ENCODE measurements at regions not wholly inside any gene's neighbourhood (a gene's known extent, or its start where the extent isn't known, plus 50 kb on each side); places are given as distances from the start of the nearest gene placed in this dataset.
"Not testable (repeated sequence)": the region's sequence is repeated elsewhere in the genome, so short reads cannot be mapped to it uniquely, and the experiment has no call there.

- Histone ChIP-seq H3K79me2 (ENCODE audit: control insufficient read depth, insufficient read depth, low read length, unreplicated experiment) (no peaks in the 10 kb centered on the region), H3K36me3 (ENCODE audit: insufficient read depth, low read length) (no peaks in the 10 kb centered on the region; the same call in 1 of the 2 replicates), H3K27me3 (ENCODE audit: insufficient read depth, low read length) (no peaks in the 10 kb centered on the region), H3K4me1 (ENCODE audit: control insufficient read depth, insufficient read depth, low read length, unreplicated experiment) (peaks cover 41% of the 10 kb centered on the region), H3K27ac (ENCODE audit: low read depth, low read length) (peak overlapping the region; percentile 74), H3K4me3 (ENCODE audit: low read depth, low read length) (no peak overlapping the region), H2AFZ (ENCODE audit: low read length, unreplicated experiment) (no peak overlapping the region)
These were observed 198.1 kb downstream of the SYK start for GRCh38 chr9:90999425-91000397.

DNA sequence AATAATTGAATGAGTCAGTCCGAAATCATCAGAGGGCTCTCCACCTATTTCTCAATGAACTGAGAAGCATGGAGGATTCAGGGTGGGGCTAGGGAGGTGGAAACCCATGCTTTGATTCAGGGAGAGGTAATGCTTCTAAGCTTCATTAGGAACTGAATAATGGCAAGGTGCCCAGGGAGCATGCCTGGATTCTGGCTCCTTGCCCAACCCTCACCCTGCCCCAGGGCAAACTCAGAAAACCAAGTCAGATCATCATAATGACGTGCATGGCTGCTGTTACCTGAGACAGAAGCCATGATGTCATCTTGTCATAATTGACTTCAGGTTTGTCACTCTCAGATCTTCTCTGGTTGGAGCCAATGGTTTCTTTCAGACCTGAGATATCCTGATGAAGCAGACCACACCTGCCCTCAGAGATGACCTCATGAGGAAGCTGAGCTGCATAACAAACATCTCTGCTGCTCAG lies 199.6 kb downstream of the SYK start:
- H3K27me3 ChIP-seq (ENCODE audit: insufficient read depth, low read length) = no peaks in the 10 kb centered on the region
- H3K4me1 ChIP-seq (ENCODE audit: control insufficient read depth, insufficient read depth, low read length, unreplicated experiment) = peaks cover 41% of the 10 kb centered on the region
- H2AFZ ChIP-seq (ENCODE audit: low read length, unreplicated experiment) = no peak overlapping the region
- no peak overlapping the region for H3K4me3 ChIP-seq (ENCODE audit: low read depth, low read length)
- peak overlapping the region; percentile 74 for H3K27ac ChIP-seq (ENCODE audit: low read depth, low read length)
- H3K36me3 ChIP-seq (ENCODE audit: insufficient read depth, low read length) = no peaks in the 10 kb centered on the region; the same call in 1 of the 2 replicates
- H3K79me2 ChIP-seq (ENCODE audit: control insufficient read depth, insufficient read depth, low read length, unreplicated experiment) = no peaks in the 10 kb centered on the region

- Histone ChIP-seq H3K27ac (ENCODE audit: low read depth, low read length) (no peak overlapping the region), H3K4me1 (ENCODE audit: control insufficient read depth, insufficient read depth, low read length, unreplicated experiment) (peaks cover 21% of the 10 kb centered on the region), H3K4me3 (ENCODE audit: low read depth, low read length) (no peak overlapping the region), H3K79me2 (ENCODE audit: control insufficient read depth, insufficient read depth, low read length, unreplicated experiment) (no peaks in the 10 kb centered on the region), H3K36me3 (ENCODE audit: insufficient read depth, low read length) (no peaks in the 10 kb centered on the region; the same call in 1 of the 2 replicates), H2AFZ (ENCODE audit: low read length, unreplicated experiment) (no peak overlapping the region), H3K27me3 (ENCODE audit: insufficient read depth, low read length) (no peaks in the 10 kb centered on the region)
These were observed 202.9 kb downstream of the SYK start for GRCh38 chr9:91004484-91004883.

DNA sequence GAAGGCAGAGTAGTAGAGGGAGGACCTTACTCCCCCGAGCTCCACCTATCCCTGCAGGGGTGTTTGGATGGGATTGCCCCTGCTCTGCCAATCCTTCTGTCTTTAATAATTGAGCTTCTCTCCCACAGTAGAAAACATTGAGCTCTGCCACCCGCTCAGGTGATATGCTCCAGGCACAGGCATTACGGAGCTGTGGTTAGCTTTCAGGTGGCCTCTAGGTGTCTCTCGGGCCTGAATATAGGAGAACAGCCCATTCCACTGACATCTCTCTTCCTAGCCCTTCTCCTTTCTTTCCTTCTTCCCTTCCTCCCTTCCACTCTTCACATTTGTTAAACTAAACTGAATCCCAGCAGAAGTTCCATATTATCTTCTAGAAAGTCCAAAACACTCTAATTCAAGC lies 203.4 kb downstream of the SYK start:
- H3K36me3 ChIP-seq (ENCODE audit: insufficient read depth, low read length) = no peaks in the 10 kb centered on the region; the same call in 1 of the 2 replicates
- H3K27me3 ChIP-seq (ENCODE audit: insufficient read depth, low read length) = no peaks in the 10 kb centered on the region
- H2AFZ ChIP-seq (ENCODE audit: low read length, unreplicated experiment) = no peak overlapping the region
- H3K79me2 ChIP-seq (ENCODE audit: control insufficient read depth, insufficient read depth, low read length, unreplicated experiment) = no peaks in the 10 kb centered on the region
- peaks cover 16% of the 10 kb centered on the region for H3K4me1 ChIP-seq (ENCODE audit: control insufficient read depth, insufficient read depth, low read length, unreplicated experiment)
- no peak overlapping the region for H3K27ac ChIP-seq (ENCODE audit: low read depth, low read length)
- H3K4me3 ChIP-seq (ENCODE audit: low read depth, low read length) = no peak overlapping the region

- no peaks in the 10 kb centered on the region for H3K79me2 ChIP-seq (ENCODE audit: control insufficient read depth, insufficient read depth, low read length, unreplicated experiment)
- no peaks in the 10 kb centered on the region for H3K27me3 ChIP-seq (ENCODE audit: insufficient read depth, low read length)
- H3K36me3 ChIP-seq (ENCODE audit: insufficient read depth, low read length) = no peaks in the 10 kb centered on the region; the same call in 1 of the 2 replicates
- H3K27ac ChIP-seq (ENCODE audit: low read depth, low read length) = no peak overlapping the region
- no peak overlapping the region for H2AFZ ChIP-seq (ENCODE audit: low read length, unreplicated experiment)
- H3K4me3 ChIP-seq (ENCODE audit: low read depth, low read length) = no peak overlapping the region
- H3K4me1 ChIP-seq (ENCODE audit: control insufficient read depth, insufficient read depth, low read length, unreplicated experiment) = peaks cover 6% of the 10 kb centered on the region
These were observed 204.4 kb downstream of the SYK start for GRCh38 chr9:91006046-91006445.

DNA sequence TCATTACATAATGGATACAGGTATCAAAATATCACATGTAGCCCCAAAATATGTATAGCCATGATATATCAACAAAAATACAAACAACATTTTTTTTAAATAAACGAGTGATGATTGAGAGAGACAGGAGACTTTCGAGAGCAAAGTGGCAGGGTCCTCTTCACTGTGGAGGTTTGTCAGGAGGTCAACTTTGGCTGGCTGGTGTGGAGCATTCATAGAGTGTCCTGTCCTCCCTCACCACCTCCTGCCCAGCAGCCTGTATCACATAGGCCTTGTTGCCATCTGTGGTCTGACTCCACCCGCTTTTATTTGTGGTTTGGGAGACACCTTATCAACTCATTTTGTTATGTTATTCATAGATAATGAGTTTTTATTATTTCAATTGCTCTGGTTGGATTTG lies 206.9 kb downstream of the SYK start:
- Histone ChIP-seq H2AFZ (ENCODE audit: low read length, unreplicated experiment) (no peak overlapping the region), H3K4me3 (ENCODE audit: low read depth, low read length) (no peak overlapping the region), H3K27ac (ENCODE audit: low read depth, low read length) (no peak overlapping the region), H3K4me1 (ENCODE audit: control insufficient read depth, insufficient read depth, low read length, unreplicated experiment) (peaks cover 9% of the 10 kb centered on the region), H3K36me3 (ENCODE audit: insufficient read depth, low read length) (no peaks in the 10 kb centered on the region), H3K79me2 (ENCODE audit: control insufficient read depth, insufficient read depth, low read length, unreplicated experiment) (no peaks in the 10 kb centered on the region), H3K27me3 (ENCODE audit: insufficient read depth, low read length) (no peaks in the 10 kb centered on the region)

GRCh38 chr9:91011891-91012290 lies 210.3 kb downstream of the SYK start:
- Histone ChIP-seq H3K79me2 (ENCODE audit: control insufficient read depth, insufficient read depth, low read length, unreplicated experiment) (no peaks in the 10 kb centered on the region), H3K27ac (ENCODE audit: low read depth, low read length) (0 out of 2 replicates have a peak overlapping the region, but pooled peaks have one; percentile 27), H3K36me3 (ENCODE audit: insufficient read depth, low read length) (no peaks in the 10 kb centered on the region), H3K4me1 (ENCODE audit: control insufficient read depth, insufficient read depth, low read length, unreplicated experiment) (peaks cover 9% of the 10 kb centered on the region), H3K4me3 (ENCODE audit: low read depth, low read length) (no peak overlapping the region), H3K27me3 (ENCODE audit: insufficient read depth, low read length) (no peaks in the 10 kb centered on the region), H2AFZ (ENCODE audit: low read length, unreplicated experiment) (no peak overlapping the region)

- Histone ChIP-seq H3K79me2 (ENCODE audit: control insufficient read depth, insufficient read depth, low read length, unreplicated experiment) (no peaks in the 10 kb centered on the region), H3K27me3 (ENCODE audit: insufficient read depth, low read length) (no peaks in the 10 kb centered on the region), H3K36me3 (ENCODE audit: insufficient read depth, low read length) (no peaks in the 10 kb centered on the region), H2AFZ (ENCODE audit: low read length, unreplicated experiment) (no peak overlapping the region), H3K27ac (ENCODE audit: low read depth, low read length) (no peak overlapping the region), H3K4me1 (ENCODE audit: control insufficient read depth, insufficient read depth, low read length, unreplicated experiment) (peaks cover 9% of the 10 kb centered on the region), H3K4me3 (ENCODE audit: low read depth, low read length) (no peak overlapping the region)
These were observed 211.6 kb downstream of the SYK start for GRCh38 chr9:91012933-91013841.

DNA sequence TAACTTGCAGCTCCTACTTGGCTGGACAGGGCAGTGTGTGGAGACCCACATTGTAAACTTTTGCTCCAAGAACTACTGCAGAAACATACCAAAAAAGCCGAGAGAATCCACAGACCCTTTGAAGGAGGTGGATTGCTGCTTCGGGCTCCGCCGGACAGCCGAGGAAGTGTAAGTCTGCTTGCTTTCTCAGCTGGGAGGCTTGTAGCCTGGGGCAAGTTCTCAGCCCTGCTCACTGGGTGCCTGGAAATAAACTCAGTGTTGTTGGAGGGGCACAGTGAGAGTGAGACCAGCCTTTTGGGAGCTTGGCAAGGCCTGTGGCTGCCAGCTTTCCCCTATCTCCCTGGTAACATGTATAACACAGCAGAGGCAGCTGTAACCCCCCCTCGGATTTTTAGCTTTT lies 215.6 kb downstream of the SYK start:
- no peaks in the 10 kb centered on the region for H3K79me2 ChIP-seq (ENCODE audit: control insufficient read depth, insufficient read depth, low read length, unreplicated experiment)
- no peak overlapping the region for H2AFZ ChIP-seq (ENCODE audit: low read length, unreplicated experiment)

GRCh38 chr9:91019871-91020270 lies 218.3 kb downstream of the SYK start:
- H3K36me3 ChIP-seq (ENCODE audit: insufficient read depth, low read length); H3K79me2 ChIP-seq (ENCODE audit: control insufficient read depth, insufficient read depth, low read length, unreplicated experiment); H3K4me1 ChIP-seq (ENCODE audit: control insufficient read depth, insufficient read depth, low read length, unreplicated experiment); H3K27ac ChIP-seq (ENCODE audit: low read depth, low read length); H2AFZ ChIP-seq (ENCODE audit: low read length, unreplicated experiment); H3K4me3 ChIP-seq (ENCODE audit: low read depth, low read length); H3K27me3 ChIP-seq (ENCODE audit: insufficient read depth, low read length): not testable (repeated sequence)

More for the DNA sequence above, 215.6 kb downstream of the SYK start:
- peaks cover 3% of the 10 kb centered on the region for H3K4me1 ChIP-seq (ENCODE audit: control insufficient read depth, insufficient read depth, low read length, unreplicated experiment)
- H3K36me3 ChIP-seq (ENCODE audit: insufficient read depth, low read length) = no peaks in the 10 kb centered on the region
- no peaks in the 10 kb centered on the region for H3K27me3 ChIP-seq (ENCODE audit: insufficient read depth, low read length)
- H3K4me3 ChIP-seq (ENCODE audit: low read depth, low read length) = no peak overlapping the region
- H3K27ac ChIP-seq (ENCODE audit: low read depth, low read length) = no peak overlapping the region

Data from ACC112 (cell line).